ENCODE measurements at regions not wholly inside any gene's neighbourhood (a gene's known extent, or its start where the extent isn't known, plus 50 kb on each side); places are given as distances from the start of the nearest gene placed in this dataset.

GRCh38 chr2:217076058-217076435, 216.2 kb upstream of the TNP1 start:
- Mint-ChIP-seq H3K27me3 (ENCODE audit: insufficient read depth, low read depth, poor library complexity) (peaks cover 2% of the 10 kb centered on the region), H3K4me3 (no peak overlapping the region), H3K9me3 (no peaks in the 10 kb centered on the region), H3K4me1 (no peaks in the 10 kb centered on the region), H3K36me3 (ENCODE audit: low read depth) (no peaks in the 10 kb centered on the region), H3K27ac (no peak overlapping the region)
- Histone ChIP-seq H3K79me2 (replicated peaks; ENCODE audit: insufficient read depth) (no peaks in the 10 kb centered on the region), H3K27me3 (ENCODE audit: insufficient read depth) (no peaks in the 10 kb centered on the region), H3K4me2 (no peak overlapping the region), H3K4me1 (ENCODE audit: insufficient read depth) (no peaks in the 10 kb centered on the region), H3K4me3 (no peak overlapping the region), H3K9me2 (ENCODE audit: insufficient read depth) (no peaks in the 10 kb centered on the region), H3F3A (replicated peaks; ENCODE audit: low read depth) (no peaks in the 10 kb centered on the region), H3K27ac (ENCODE audit: low read depth) (no peak overlapping the region), H3K36me3 (ENCODE audit: insufficient read depth) (no peaks in the 10 kb centered on the region), H4K20me1 (replicated peaks; ENCODE audit: insufficient read depth) (no peaks in the 10 kb centered on the region), H2AFZ (no peak overlapping the region)
- no peak for ATAC-seq
- TF ChIP-seq ZNF462 (CRISPR knock-in tag; IDR thresholded peaks at IDR 0.05) (no peak), ZNF331 (CRISPR knock-in tag; IDR thresholded peaks at IDR 0.05; ENCODE audit: low read depth) (no peak), ETS1 (IDR thresholded peaks at IDR 0.05) (no peak), POLR2AphosphoS5 (IDR thresholded peaks at IDR 0.05; ENCODE audit: low read depth) (no peak), EZH2phosphoT487 (IDR thresholded peaks at IDR 0.05; ENCODE audit: unreplicated experiment) (no peak), REST (IDR thresholded peaks at IDR 0.05; ENCODE audit: unreplicated experiment) (no peak), CREB1 (CRISPR knock-in tag; IDR thresholded peaks at IDR 0.05; ENCODE audit: low read depth) (no peak), JUNB (IDR thresholded peaks at IDR 0.05; ENCODE audit: unreplicated experiment) (no peak), NANOG (IDR thresholded peaks at IDR 0.05; ENCODE audit: borderline replicate concordance) (no peak), STAT1 (IDR thresholded peaks at IDR 0.05; ENCODE audit: unreplicated experiment) (no peak), EZH2 (IDR thresholded peaks at IDR 0.05; ENCODE audit: low read depth, unreplicated experiment) (no peak), ZNF114 (CRISPR knock-in tag; IDR thresholded peaks at IDR 0.05) (no peak), CTCF (conservative IDR thresholded peaks at IDR 0.05; ENCODE audit: low read depth in 2 of 2) (no peak)
- no peak for DNase-seq (ENCODE audit: low spot score)
